ENCODE measurements at regions not wholly inside any gene's neighbourhood (a gene's known extent, or its start where the extent isn't known, plus 50 kb on each side); places are given as distances from the start of the nearest gene placed in this dataset.

DNA sequence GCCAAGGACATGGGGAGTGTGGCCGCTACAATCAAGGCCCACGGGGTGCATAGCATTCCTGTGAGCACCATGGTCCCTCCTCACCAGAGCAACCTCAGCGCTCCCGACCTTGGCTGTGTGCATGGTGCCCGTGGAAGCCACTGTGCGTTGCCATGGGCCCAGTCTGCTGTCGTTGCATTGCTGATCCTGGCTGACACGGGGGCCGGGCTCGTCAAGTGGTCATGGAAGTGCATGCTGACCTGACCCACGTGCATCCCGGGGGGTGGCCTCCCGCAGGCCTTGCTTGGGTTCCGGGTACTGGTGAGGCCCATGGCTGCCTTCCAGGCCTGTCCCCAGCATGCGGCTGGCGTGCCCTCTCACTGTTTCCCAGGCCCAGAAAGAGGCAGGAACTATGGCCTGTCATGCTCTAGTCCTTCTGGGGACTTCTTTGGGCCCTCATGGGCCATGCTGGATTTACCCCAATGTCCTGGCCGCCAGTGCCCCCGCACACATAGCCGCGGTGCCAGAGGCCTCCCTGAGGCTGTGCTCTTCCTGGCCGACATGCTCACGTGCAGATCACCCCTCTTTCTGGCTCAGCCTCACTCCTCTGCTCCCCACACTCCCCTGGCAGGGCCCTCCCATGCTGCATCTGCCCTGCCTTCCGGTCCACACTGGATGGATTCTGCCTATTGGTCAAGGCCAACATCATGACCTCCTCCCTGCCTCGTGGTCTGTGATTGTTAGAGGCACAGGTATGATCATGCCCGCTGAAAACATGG is 1258.0 kb downstream of the BRD1 start:
- Histone ChIP-seq H3K4me3 (no peak overlapping the region), H3K4me1 (no peaks in the 10 kb centered on the region), H3K27me3 (ENCODE audit: insufficient read depth in 3 of 3, low read length in 2 of 3) (peaks cover 0 to 13% (median 2%) of the 10 kb centered on the region in 3 donors), H3K36me3 (ENCODE audit: insufficient read depth in 1 of 2, low read depth in 1 of 2) (no peaks in the 10 kb centered on the region), H3K9me3 (peaks cover 5% of the 10 kb centered on the region), H3K27ac (no peak overlapping the region)
- intact Hi-C loops (cut with DNase I), result no loop called here
- 94 to 95% (median 94%) methylated on average over 24 to 25 of the region's 25 CpGs for WGBS, 3 donors
- peak in 1 of 2 donors; percentile 44 for DNase-seq
- TF ChIP-seq, protein P1, sequence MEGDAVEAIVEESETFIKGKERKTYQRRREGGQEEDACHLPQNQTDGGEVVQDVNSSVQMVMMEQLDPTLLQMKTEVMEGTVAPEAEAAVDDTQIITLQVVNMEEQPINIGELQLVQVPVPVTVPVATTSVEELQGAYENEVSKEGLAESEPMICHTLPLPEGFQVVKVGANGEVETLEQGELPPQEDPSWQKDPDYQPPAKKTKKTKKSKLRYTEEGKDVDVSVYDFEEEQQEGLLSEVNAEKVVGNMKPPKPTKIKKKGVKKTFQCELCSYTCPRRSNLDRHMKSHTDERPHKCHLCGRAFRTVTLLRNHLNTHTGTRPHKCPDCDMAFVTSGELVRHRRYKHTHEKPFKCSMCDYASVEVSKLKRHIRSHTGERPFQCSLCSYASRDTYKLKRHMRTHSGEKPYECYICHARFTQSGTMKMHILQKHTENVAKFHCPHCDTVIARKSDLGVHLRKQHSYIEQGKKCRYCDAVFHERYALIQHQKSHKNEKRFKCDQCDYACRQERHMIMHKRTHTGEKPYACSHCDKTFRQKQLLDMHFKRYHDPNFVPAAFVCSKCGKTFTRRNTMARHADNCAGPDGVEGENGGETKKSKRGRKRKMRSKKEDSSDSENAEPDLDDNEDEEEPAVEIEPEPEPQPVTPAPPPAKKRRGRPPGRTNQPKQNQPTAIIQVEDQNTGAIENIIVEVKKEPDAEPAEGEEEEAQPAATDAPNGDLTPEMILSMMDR (IDR thresholded peaks at IDR 0.05), result no peak
- ATAC-seq, result no peak

DNA sequence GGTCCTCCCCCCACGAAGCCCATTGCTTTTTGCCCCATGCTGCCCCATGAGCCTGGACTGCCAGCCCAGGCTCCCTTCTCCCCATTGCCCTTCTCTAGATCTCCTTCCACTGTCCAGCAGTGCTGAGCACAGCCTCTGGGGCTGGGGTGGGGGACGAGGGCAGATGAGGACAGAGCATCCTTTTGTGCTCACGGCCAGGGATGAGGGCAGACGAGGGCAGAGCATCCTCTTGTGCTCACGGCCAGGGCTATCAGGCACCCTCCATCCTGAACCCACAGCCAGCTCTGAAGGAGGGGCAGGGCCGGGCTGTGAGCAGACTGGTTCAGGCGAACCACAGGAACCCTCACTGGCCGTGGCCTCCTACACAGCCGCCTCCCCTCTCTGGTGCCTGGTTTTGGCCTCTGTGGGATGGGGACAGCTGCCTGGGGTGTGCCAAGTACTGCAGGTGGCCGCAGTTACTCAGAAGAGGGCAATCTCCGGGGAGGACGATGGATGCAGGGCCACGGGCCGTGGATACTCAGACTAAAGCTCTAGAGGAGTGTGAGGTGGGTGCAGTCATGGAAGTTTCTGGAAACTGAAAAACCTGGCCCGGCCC is 1258.8 kb downstream of the BRD1 start:
- Histone ChIP-seq H3K27me3 (ENCODE audit: insufficient read depth in 3 of 3, low read length in 2 of 3) (peaks cover 0 to 5% (median 2%) of the 10 kb centered on the region in 3 donors), H3K9me3 (peaks cover 5% of the 10 kb centered on the region), H3K27ac (no peak overlapping the region), H3K4me3 (no peak overlapping the region), H3K4me1 (no peaks in the 10 kb centered on the region), H3K36me3 (ENCODE audit: insufficient read depth in 1 of 2, low read depth in 1 of 2) (no peaks in the 10 kb centered on the region)
- TF ChIP-seq, protein P1 (IDR thresholded peaks at IDR 0.05), result no peak
- intact Hi-C loops (cut with DNase I), result no loop called here
- peak in 1 of 2 donors; percentile 19 for DNase-seq
- 73 to 81% (median 80%) methylated on average over 15 of the region's 15 CpGs for WGBS, 3 donors
- no peak for ATAC-seq

DNA sequence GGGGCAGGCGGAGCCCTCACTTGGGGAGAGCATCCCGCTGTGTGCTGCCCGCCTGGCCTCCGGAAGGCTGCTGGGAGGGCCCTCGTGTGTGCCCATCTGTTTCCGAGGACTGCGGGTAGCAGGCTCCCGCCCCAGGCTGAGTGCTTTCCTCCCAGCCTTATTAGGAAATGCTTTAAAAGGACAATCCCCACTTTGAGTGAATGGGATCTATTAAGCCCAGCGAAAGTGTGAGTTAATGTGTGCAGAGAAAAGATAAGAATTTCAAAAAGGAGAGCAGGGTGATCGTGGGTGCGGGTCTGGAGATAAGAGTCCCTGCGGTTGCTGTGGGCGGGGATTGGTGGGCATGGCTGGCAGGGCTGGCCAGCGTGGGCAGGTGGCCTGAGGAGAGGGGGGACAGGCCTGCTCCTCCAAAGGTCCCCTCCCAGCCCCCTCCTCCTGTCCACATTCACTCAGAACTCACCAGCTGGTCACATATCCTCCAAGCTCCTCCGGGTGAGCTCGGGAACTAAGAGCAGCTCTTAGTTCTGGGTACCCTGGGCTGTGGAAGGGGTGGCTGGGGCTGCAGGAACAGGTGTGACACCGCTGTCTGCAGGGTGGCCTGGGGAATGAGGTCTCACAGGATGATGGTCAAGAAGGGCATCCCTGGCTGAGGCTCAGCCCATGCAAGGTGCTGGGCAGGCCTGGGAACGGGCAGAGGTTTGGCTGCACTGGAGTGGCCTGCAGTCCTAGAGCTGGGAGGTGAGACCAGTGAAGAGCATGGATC is 1260.3 kb downstream of the BRD1 start:
- 37 to 48% (median 41%) methylated on average over 18 of the region's 18 CpGs for WGBS, 3 donors
- Histone ChIP-seq H3K27ac (no peak overlapping the region), H3K36me3 (ENCODE audit: insufficient read depth in 1 of 2, low read depth in 1 of 2) (no peaks in the 10 kb centered on the region), H3K27me3 (ENCODE audit: insufficient read depth in 3 of 3, low read length in 2 of 3) (peaks cover 0 to 4% (median 0%) of the 10 kb centered on the region in 3 donors), H3K4me3 (no peak overlapping the region), H3K4me1 (no peaks in the 10 kb centered on the region), H3K9me3 (peaks cover 5% of the 10 kb centered on the region)
- intact Hi-C loops (cut with DNase I), result no loop called here
- ATAC-seq (no peak), DNase-seq (peak in 1 of 2 donors; percentile 23)
- TF ChIP-seq, protein P1 (IDR thresholded peaks at IDR 0.05), result no peak

DNA sequence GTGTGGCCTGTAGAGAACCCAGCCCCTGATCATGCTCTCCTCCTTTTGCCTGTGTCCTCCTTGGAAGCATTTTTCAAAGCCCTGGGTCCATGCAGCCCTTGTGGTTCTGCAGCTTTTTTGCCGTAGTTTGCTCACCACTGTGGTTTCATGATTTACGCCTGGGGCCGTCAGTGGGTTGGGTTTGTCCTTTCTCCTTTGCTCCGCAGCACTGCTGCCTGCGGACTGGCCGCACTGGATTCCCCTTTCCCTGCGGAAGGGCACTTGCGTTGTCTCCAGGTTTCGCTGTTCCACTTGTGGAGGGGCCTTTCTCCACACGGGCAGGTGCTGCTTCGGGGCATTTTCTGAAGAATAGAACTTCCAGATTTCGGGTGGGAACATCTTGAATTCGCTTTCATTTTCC is 1260.9 kb downstream of the BRD1 start:
- H3K4me1 ChIP-seq, result no peaks in the 10 kb centered on the region
- ATAC-seq (no peak), DNase-seq (no peak)
- TF ChIP-seq, protein P1 (IDR thresholded peaks at IDR 0.05), result no peak
- no peak overlapping the region for H3K4me3 ChIP-seq
- WGBS, 3 donors, result 52 to 62% (median 60%) methylated on average over 13 of the region's 13 CpGs
- H3K9me3 ChIP-seq, result peaks cover 5% of the 10 kb centered on the region
- H3K36me3 ChIP-seq (ENCODE audit: insufficient read depth in 1 of 2, low read depth in 1 of 2), result no peaks in the 10 kb centered on the region
- peaks cover 0 to 4% (median 0%) of the 10 kb centered on the region in 3 donors for H3K27me3 ChIP-seq (ENCODE audit: insufficient read depth in 3 of 3, low read length in 2 of 3)
- intact Hi-C loops (cut with DNase I), result no loop called here
- no peak overlapping the region for H3K27ac ChIP-seq

Data from psoas muscle (tissue), 7 donors.